Ureter (tissue), 1 donor: ENCODE measurements at regions not wholly inside any gene's neighbourhood (a gene's known extent, or its start where the extent isn't known, plus 50 kb on each side); places are given as distances from the start of the nearest gene placed in this dataset.
"Not testable (repeated sequence)": the region's sequence is repeated elsewhere in the genome, so short reads cannot be mapped to it uniquely, and the experiment has no call there.

ENCODE experiments used
- DNase-seq: peaks from one replicate; pipeline ENCODE4 v3.0.0-alpha.2; 2020; ENCODE audit warnings: low spot score
- donor health status: DM: yes; HTN: yes; CAD: no.

GRCh38 chr5:3341446-3342240 lies 254.0 kb upstream of the IRX1 start:
- no peak for DNase-seq

- no peak for DNase-seq
Measured at GRCh38 chr5:3340471-3340870, 255.2 kb upstream of the IRX1 start.

GRCh38 chr5:3339798-3340115 lies 255.9 kb upstream of the IRX1 start:
- no peak for DNase-seq

GRCh38 chr5:3339092-3339797 lies 256.4 kb upstream of the IRX1 start:
- no peak for DNase-seq

- no peak for DNase-seq
Measured at GRCh38 chr5:3337812-3338541, 257.7 kb upstream of the IRX1 start.

- no peak for DNase-seq
Measured at GRCh38 chr5:3336666-3337065, 259.0 kb upstream of the IRX1 start.

- no peak for DNase-seq
Measured at GRCh38 chr5:3335301-3335700, 260.3 kb upstream of the IRX1 start.

GRCh38 chr5:3333836-3334235 lies 261.8 kb upstream of the IRX1 start:
- DNase-seq: no peak

GRCh38 chr5:3333105-3333504 lies 262.5 kb upstream of the IRX1 start:
- no peak for DNase-seq

- no peak for DNase-seq
Measured at GRCh38 chr5:3331819-3332218, 263.8 kb upstream of the IRX1 start.

GRCh38 chr5:3330442-3330841 lies 265.2 kb upstream of the IRX1 start:
- no peak for DNase-seq

- DNase-seq: no peak
Measured at GRCh38 chr5:3329427-3329826, 266.2 kb upstream of the IRX1 start.

GRCh38 chr5:3326841-3327232 lies 268.8 kb upstream of the IRX1 start:
- no peak for DNase-seq

- DNase-seq: no peak
Measured at GRCh38 chr5:3325972-3326840, 269.4 kb upstream of the IRX1 start.

- no peak for DNase-seq
Measured at GRCh38 chr5:3325201-3325971, 270.2 kb upstream of the IRX1 start.

GRCh38 chr5:3324421-3325101 lies 271.1 kb upstream of the IRX1 start:
- DNase-seq: no peak

GRCh38 chr5:3323966-3324365 lies 271.7 kb upstream of the IRX1 start:
- not testable (repeated sequence) for DNase-seq

- no peak for DNase-seq
Measured at GRCh38 chr5:3323144-3323543, 272.5 kb upstream of the IRX1 start.

- no peak for DNase-seq
Measured at GRCh38 chr5:3322642-3323041, 273.0 kb upstream of the IRX1 start.

- no peak for DNase-seq
Measured at GRCh38 chr5:3321923-3322322, 273.7 kb upstream of the IRX1 start.
